Astrocyte of the cerebellum (primary cell): ENCODE measurements at regions not wholly inside any gene's neighbourhood (a gene's known extent, or its start where the extent isn't known, plus 50 kb on each side); places are given as distances from the start of the nearest gene placed in this dataset.
A peak's percentile ranks its signal among the peaks of the same experiment; 100 is the strongest.

ENCODE experiments used
- DNase-seq: peaks from one replicate; pipeline ENCODE4 v3.0.0-alpha.2; 2011; ENCODE audit warnings: low read depth
- H3K4me3 ChIP-seq: 2 replicates; pipeline ENCODE4 v1.5.1; 2011; ENCODE audit warnings: mild to moderate bottlenecking, low read depth, low read length, moderate library complexity
- in situ Hi-C: cut with HindIII; loops from 2 replicates; pipeline ENCODE4 v1.10.0; 2017; ENCODE audit warnings: low sequenced_read_pairs
- TF ChIP-seq, protein P1 (sequence below): IDR thresholded peaks from 2 replicates; pipeline ENCODE4 v1.5.1; 2012; ENCODE audit warnings: low read length, low read depth, moderate library complexity, mild to moderate bottlenecking; ENCODE audit errors: missing control alignments

DNA sequence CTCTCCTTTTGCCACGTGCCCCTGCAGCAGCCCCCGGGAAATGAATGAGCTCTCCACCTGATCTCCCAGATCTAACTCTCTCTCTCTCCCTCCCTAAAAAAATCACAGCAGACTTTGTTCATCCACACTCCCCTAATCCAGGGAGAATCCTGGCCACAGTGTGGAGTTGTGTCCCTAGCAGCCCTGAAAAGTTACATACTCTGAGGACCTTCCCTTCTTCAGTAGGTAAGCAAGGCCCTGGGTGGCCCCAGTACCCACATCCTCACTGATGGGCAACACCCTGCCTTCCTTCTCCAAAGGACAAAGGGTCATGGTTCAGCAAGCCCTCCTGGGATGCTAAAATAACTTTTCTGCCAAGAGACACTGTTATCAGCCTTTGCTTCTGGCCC is 76.9 kb upstream of the GLI2 start:
- TF ChIP-seq, protein P1, sequence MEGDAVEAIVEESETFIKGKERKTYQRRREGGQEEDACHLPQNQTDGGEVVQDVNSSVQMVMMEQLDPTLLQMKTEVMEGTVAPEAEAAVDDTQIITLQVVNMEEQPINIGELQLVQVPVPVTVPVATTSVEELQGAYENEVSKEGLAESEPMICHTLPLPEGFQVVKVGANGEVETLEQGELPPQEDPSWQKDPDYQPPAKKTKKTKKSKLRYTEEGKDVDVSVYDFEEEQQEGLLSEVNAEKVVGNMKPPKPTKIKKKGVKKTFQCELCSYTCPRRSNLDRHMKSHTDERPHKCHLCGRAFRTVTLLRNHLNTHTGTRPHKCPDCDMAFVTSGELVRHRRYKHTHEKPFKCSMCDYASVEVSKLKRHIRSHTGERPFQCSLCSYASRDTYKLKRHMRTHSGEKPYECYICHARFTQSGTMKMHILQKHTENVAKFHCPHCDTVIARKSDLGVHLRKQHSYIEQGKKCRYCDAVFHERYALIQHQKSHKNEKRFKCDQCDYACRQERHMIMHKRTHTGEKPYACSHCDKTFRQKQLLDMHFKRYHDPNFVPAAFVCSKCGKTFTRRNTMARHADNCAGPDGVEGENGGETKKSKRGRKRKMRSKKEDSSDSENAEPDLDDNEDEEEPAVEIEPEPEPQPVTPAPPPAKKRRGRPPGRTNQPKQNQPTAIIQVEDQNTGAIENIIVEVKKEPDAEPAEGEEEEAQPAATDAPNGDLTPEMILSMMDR: no peak
- H3K4me3 ChIP-seq: no peak overlapping the region
- no peak for DNase-seq
- in situ Hi-C loops: no loop called here

DNA sequence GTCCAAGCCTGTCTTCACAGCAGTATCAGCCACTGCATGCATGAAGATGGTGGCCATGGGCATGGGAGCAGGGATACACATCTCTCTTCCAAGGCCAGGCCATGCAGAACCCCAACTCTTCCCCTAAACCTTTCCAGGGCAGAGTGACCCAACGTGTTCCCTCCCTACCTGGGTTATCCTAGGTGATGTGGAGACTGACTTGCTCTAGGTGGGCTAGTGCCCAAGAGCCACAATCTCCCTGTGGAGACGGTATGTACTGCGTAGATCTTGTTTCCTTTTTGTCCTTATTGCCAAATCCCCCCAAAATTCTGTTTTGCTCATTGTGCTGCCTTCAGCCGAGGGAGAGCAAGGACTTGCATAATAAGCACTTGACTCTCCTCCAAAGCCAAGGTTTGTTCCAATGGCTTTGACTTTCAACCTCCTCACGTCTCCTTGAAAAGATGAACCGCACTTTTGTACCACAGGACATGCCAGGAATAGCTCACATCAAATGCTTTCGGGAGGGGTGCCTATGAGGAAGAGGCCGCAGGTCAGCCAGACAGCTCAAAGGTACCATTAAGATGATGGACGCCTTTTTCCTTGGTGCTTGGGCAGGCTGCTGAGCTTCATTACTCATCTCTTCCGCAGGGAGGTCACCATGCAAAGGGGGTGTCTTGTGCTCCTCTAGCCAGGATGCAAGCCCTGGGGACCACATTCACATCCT is 76.2 kb upstream of the GLI2 start:
- H3K4me3 ChIP-seq: no peak overlapping the region
- TF ChIP-seq, protein P1: no peak
- in situ Hi-C loops: no loop called here
- DNase-seq: peak; percentile 55

DNA sequence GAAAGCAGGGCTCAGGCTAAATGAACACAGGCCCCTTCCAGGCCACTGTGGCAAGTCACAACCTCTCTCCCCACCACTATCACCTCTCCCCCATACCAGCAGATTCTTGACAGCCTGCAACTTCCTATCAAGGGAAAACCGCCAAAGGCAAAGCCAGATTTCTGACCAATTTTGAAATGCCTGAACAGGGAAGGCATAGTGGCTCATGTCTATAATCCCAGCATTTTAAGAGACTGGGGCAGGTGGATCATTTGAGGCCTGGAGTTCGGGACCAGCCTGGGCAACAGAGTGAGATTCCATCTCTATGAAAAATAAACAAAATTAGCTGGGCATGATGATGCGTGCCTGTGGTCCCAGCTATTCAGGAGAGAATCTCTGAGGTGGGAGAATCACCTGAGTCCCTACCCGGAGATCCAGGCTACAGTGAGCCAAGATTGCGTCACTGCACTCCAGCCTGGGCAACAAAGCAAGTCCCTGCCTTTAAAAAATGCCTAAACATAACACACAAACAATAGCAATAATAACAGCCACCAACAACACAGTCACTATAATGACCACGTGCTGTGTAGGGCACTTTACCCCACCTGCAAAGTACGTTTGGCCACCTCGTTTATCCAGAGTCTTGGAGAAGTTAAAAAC is 75.5 kb upstream of the GLI2 start:
- H3K4me3 ChIP-seq: no peak overlapping the region
- TF ChIP-seq, protein P1: no peak
- in situ Hi-C loops: no loop called here
- no peak for DNase-seq

DNA sequence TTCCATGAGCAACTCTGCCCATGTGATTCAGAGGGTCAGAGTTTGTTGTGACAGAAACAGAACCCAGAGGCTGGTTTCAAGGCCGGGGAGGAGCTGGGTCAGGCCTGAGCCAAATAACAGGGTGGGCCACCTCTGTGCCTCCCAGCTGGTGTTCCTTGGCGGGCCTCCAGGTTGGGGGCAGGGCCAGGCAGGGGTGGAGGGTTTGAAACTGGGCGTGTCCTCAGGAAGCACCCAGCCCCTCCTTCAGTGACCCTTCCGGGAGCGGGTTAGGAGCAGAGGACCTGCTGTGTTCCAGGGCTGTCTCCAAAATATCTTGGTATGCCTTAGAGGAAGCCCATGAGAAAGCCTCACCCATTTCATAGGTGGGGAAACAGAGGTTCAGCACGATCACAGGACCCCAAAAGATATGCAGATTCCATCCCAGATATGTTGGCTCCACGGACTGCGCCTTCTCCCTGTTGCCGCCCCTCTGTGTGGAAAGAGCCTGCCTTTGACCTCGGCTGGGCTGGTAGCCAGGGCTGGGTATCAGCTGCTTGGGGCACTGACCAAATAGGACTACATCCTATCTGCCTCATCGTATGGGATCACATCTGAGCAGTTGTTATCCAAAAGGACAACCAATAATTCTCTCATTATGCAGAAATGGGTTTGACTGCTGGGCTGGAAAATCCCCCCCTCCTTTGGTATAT is 74.8 kb upstream of the GLI2 start:
- in situ Hi-C loops: no loop called here
- H3K4me3 ChIP-seq: no peak overlapping the region
- DNase-seq: no peak
- TF ChIP-seq, protein P1: no peak

DNA sequence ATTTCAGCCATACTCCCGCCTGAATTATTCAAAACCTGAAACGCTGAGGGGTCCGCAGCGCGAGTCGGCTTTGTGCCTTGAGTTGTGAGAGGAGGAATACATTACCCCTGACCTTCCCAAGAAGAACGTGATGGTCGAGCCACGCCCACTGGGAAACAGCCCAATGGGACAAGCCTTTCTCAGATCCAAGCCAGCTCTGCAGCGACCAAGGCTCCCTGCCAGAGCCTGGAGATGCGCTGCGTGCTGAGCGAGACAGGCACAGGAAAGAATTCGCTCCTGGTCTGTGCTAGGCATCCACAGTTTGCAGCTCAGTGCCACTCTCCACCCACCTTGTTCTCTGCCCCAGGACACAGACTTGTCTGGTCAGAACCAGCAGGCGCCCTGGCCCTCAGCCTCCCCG is 74.1 kb upstream of the GLI2 start:
- in situ Hi-C loops: no loop called here
- H3K4me3 ChIP-seq: no peak overlapping the region
- TF ChIP-seq, protein P1: no peak
- DNase-seq: no peak

DNA sequence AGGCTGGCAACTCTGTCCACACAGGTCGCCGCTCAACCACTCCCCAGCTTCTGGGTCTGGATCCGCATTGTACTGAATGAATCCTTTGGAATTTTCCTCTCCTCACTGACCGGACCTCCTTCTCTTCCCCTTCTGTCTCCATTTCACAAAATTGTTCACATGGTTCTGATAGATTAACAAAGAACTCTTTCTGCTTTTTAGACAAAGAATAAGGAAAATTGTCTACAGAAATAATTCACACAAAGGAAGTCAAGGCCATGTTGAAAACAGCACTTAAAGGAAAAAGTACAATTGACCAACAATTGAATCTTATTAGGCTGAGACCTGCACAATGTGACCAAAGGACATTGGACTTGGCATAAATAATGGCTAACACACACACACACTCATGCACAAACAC is 73.6 kb upstream of the GLI2 start:
- TF ChIP-seq, protein P1: no peak
- no peak overlapping the region for H3K4me3 ChIP-seq
- DNase-seq: no peak
- in situ Hi-C loops: no loop called here
